Spinal cord (tissue), 9 donors: ENCODE measurements at regions not wholly inside any gene's neighbourhood (a gene's known extent, or its start where the extent isn't known, plus 50 kb on each side); places are given as distances from the start of the nearest gene placed in this dataset.
"Not testable (repeated sequence)": the region's sequence is repeated elsewhere in the genome, so short reads cannot be mapped to it uniquely, and the experiment has no call there.

Experiments used
- DNase-seq, 6 donors: peaks; one replicate each; pipeline versions ENCODE4 v3.0.0 to v3.0.0-alpha.2; 2013 to 2015; ENCODE audit warnings: low spot score in 6 of 6, low read depth in 4 of 6
- H3K27ac ChIP-seq: one replicate; pipeline ENCODE4 v1.5.1; 2013; ENCODE audit warnings: low read depth, low read length, control low read depth
- H3K27me3 ChIP-seq: one replicate; pipeline ENCODE4 v1.6.1; 2013; ENCODE audit warnings: low read length; ENCODE audit not compliant: control insufficient read depth, insufficient read depth
- H3K36me3 ChIP-seq: one replicate; pipeline ENCODE4 v1.6.1; 2013; ENCODE audit warnings: low read length; ENCODE audit not compliant: control insufficient read depth, insufficient read depth
- H3K4me1 ChIP-seq: one replicate; pipeline ENCODE4 v1.6.1; 2013; ENCODE audit warnings: low read length; ENCODE audit not compliant: control insufficient read depth, insufficient read depth
- H3K4me3 ChIP-seq: one replicate; pipeline ENCODE4 v1.5.1; 2013; ENCODE audit warnings: low read depth, low read length, control low read depth
- H3K9me3 ChIP-seq: one replicate; pipeline ENCODE4 v1.6.1; 2013; ENCODE audit warnings: low read length; ENCODE audit not compliant: control insufficient read depth, insufficient read depth
- WGBS: methylation state at CpG from one replicate; pipeline ENCODE4 v1.1.5; 2013; ENCODE audit warnings: missing lambda C conversion rate; ENCODE audit not compliant: insufficient coverage; 5-methylcytosine and 5-hydroxymethylcytosine counted together
- donor health status: healthy.

GRCh38 chrY:12343211-12343610 is 357.8 kb upstream of the USP9Y start:
- Histone ChIP-seq H3K4me1 (no peaks in the 10 kb centered on the region), H3K9me3 (no peaks in the 10 kb centered on the region), H3K4me3 (no peak overlapping the region), H3K27ac (no peak overlapping the region), H3K36me3 (no peaks in the 10 kb centered on the region), H3K27me3 (no peaks in the 10 kb centered on the region)
- no CpG with 5 or more reads among the region's 4 CpGs for WGBS
- DNase-seq = no peak

- Histone ChIP-seq H3K36me3 (no peaks in the 10 kb centered on the region), H3K27me3 (no peaks in the 10 kb centered on the region), H3K9me3 (no peaks in the 10 kb centered on the region), H3K27ac (no peak overlapping the region), H3K4me1 (no peaks in the 10 kb centered on the region), H3K4me3 (no peak overlapping the region)
- WGBS = no CpG with 5 or more reads among the region's 2 CpGs
- DNase-seq = no peak
Measured at GRCh38 chrY:12348181-12348580, 352.9 kb upstream of the USP9Y start.

GRCh38 chrY:12357204-12357603 is 343.8 kb upstream of the USP9Y start:
- Histone ChIP-seq H3K4me1 (no peaks in the 10 kb centered on the region), H3K9me3 (no peaks in the 10 kb centered on the region), H3K36me3 (no peaks in the 10 kb centered on the region), H3K27ac (no peak overlapping the region), H3K4me3 (no peak overlapping the region), H3K27me3 (no peaks in the 10 kb centered on the region)
- no CpG with 5 or more reads among the region's 3 CpGs for WGBS
- DNase-seq = no peak

GRCh38 chrY:12357655-12358054 is 343.4 kb upstream of the USP9Y start:
- H3K27me3 ChIP-seq = no peaks in the 10 kb centered on the region
- no peaks in the 10 kb centered on the region for H3K9me3 ChIP-seq
- no peak for DNase-seq
- H3K4me1 ChIP-seq = no peaks in the 10 kb centered on the region
- no peaks in the 10 kb centered on the region for H3K36me3 ChIP-seq
- WGBS = no CpG with 5 or more reads among the region's 6 CpGs
- H3K4me3 ChIP-seq = no peak overlapping the region
- no peak overlapping the region for H3K27ac ChIP-seq

- no peaks in the 10 kb centered on the region for H3K27me3 ChIP-seq
- no peaks in the 10 kb centered on the region for H3K4me1 ChIP-seq
Measured at GRCh38 chrY:12358337-12358736, 342.7 kb upstream of the USP9Y start.

GRCh38 chrY:12359867-12360266 is 341.2 kb upstream of the USP9Y start:
- Histone ChIP-seq H3K9me3 (no peaks in the 10 kb centered on the region), H3K36me3 (no peaks in the 10 kb centered on the region), H3K4me3 (no peak overlapping the region), H3K27ac (no peak overlapping the region), H3K4me1 (no peaks in the 10 kb centered on the region), H3K27me3 (no peaks in the 10 kb centered on the region)
- WGBS = no CpG with 5 or more reads among the region's 9 CpGs
- DNase-seq = no peak

More at GRCh38 chrY:12358337-12358736, 342.7 kb upstream of the USP9Y start:
- no peak for DNase-seq
- no peaks in the 10 kb centered on the region for H3K9me3 ChIP-seq
- H3K27ac ChIP-seq = no peak overlapping the region
- no peaks in the 10 kb centered on the region for H3K36me3 ChIP-seq
- H3K4me3 ChIP-seq = no peak overlapping the region
- no CpG with 5 or more reads among the region's 7 CpGs for WGBS

GRCh38 chrY:12360496-12360895 is 340.5 kb upstream of the USP9Y start:
- Histone ChIP-seq H3K27me3 (no peaks in the 10 kb centered on the region), H3K9me3 (no peaks in the 10 kb centered on the region), H3K4me3 (no peak overlapping the region), H3K27ac (no peak overlapping the region), H3K36me3 (no peaks in the 10 kb centered on the region), H3K4me1 (no peaks in the 10 kb centered on the region)
- DNase-seq = no peak
- WGBS = no CpG with 5 or more reads among the region's 9 CpGs

GRCh38 chrY:12365311-12365910 is 335.6 kb upstream of the USP9Y start:
- Histone ChIP-seq H3K9me3 (no peaks in the 10 kb centered on the region), H3K27ac (no peak overlapping the region), H3K27me3 (no peaks in the 10 kb centered on the region), H3K4me3 (no peak overlapping the region), H3K36me3 (no peaks in the 10 kb centered on the region), H3K4me1 (no peaks in the 10 kb centered on the region)
- peak in 1 of 6 donors; percentile 39 for DNase-seq
- WGBS = no CpG with 5 or more reads among the region's 5 CpGs

- WGBS = no CpG with 5 or more reads among the region's 2 CpGs
- H3K4me3 ChIP-seq = not testable (repeated sequence)
Measured at GRCh38 chrY:12374588-12374987, 326.4 kb upstream of the USP9Y start.

GRCh38 chrY:12391655-12392559 is 309.1 kb upstream of the USP9Y start:
- H3K36me3 ChIP-seq, H3K27me3 ChIP-seq, H3K4me1 ChIP-seq, H3K4me3 ChIP-seq, H3K9me3 ChIP-seq, H3K27ac ChIP-seq, DNase-seq: not testable (repeated sequence)
- WGBS = no CpG with 5 or more reads among the region's 17 CpGs

More at GRCh38 chrY:12374588-12374987, 326.4 kb upstream of the USP9Y start:
- not testable (repeated sequence) for H3K27me3 ChIP-seq, H3K27ac ChIP-seq, H3K4me1 ChIP-seq, H3K9me3 ChIP-seq, H3K36me3 ChIP-seq, DNase-seq
